ENCODE measurements at regions not wholly inside any gene's neighbourhood (a gene's known extent, or its start where the extent isn't known, plus 50 kb on each side); places are given as distances from the start of the nearest gene placed in this dataset.
"Not testable (repeated sequence)": the region's sequence is repeated elsewhere in the genome, so short reads cannot be mapped to it uniquely, and the experiment has no call there.

GRCh38 chr14:23751616-23752015 lies 115.5 kb downstream of the DHRS2 start:
- no peak for DNase-seq (ENCODE audit: low spot score)

DNA sequence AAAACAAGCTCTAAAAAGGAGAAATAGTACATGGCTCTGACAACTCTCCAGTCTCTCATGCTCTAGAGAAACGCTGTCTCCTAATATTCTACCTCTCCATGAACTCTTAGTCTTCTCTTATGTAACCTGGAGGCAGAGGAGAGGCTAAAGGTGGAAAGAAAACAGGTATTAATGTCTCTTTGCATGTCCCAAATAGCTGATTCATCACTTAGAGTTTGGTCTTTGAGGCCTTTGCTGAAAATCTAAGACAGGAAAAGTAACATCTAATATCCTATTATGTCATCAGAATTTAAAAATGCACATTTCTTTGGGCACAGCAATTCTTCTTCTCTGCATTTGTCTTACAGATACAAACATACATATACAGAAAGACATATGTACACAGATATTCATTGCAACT lies 127.2 kb downstream of the DHRS2 start:
- no peak for DNase-seq (ENCODE audit: low spot score)

DNA sequence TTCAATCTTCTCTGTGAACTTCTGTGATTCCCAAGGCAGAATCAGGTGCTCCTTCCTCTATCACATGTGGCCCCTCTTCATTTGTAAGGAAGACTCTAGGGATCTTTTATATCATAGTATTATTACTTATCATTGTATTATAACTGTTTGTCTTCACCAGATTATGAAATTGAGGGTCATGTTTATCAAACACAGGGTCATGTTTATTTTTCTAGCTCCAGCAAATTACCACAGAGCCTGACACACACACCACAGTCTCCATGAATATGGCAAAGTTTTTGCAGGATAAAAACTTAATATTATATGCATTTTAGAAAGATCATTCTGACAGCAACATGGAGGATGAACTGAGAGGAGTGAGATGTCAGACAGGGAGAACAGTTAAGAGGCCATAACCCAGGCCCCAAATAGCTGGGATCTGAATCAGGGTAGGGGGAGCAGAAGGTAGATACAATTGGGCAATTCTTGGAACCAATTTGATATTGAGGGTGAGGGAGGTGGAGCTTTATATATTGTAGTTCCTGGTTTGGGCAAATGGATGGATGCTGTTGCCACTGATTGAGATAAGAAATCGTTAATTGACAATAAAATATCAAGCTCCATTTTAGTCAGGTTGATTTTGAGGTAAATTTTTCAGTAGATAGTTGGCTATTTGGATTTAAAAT lies 130.7 kb downstream of the DHRS2 start:
- DNase-seq (ENCODE audit: low spot score) = no peak

GRCh38 chr14:23769221-23769728 lies 133.1 kb downstream of the DHRS2 start:
- not testable (repeated sequence) for DNase-seq (ENCODE audit: low spot score)

GRCh38 chr14:23773981-23774380 lies 137.8 kb downstream of the DHRS2 start:
- no peak for DNase-seq (ENCODE audit: low spot score)

DNA sequence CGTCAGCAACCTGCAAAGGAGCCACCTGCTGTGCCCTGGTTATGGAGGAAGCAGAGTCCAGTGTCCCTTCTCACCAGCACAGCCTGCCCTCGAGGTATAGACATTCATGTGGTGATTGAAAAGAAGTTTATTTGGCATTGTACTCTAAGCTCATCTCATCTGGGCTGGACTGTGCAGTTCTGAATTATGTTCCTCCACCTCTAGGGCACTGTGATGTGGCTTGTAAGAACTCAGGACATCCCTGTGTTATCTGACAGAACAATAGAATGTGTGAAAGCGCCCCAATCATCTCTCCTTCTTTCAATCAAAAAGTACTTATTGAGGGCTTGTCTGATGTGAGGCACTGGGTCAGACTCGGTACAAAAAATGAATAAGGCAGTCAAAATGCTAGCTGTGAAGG lies 140.1 kb downstream of the DHRS2 start:
- no peak for DNase-seq (ENCODE audit: low spot score)

- DNase-seq (ENCODE audit: low spot score) = no peak
Observed at GRCh38 chr14:23785208-23785607, 149.0 kb downstream of the DHRS2 start.

- DNase-seq (ENCODE audit: low spot score) = no peak
Observed at GRCh38 chr14:23787436-23787835, 151.3 kb downstream of the DHRS2 start.

- DNase-seq (ENCODE audit: low spot score) = no peak
Observed at GRCh38 chr14:23789696-23790095, 153.5 kb downstream of the DHRS2 start.

DNA sequence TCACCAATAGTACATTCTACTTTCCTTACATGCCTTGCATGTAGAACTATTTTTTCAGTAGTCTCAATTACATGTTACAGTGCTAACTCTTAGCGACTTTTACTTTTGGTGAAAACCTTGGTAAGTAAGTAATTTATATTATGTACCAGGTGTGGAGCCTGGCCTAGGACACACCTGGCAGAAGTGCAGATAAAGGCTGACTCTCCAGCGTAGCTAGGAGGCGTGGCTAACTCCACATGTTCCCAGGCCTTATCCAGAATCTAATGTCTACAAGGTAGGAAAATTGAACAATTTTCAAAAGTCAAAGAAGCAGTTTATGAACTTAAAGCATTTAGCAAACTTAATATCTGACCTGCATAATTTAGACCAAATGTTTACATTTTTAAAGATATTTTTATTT lies 157.4 kb downstream of the DHRS2 start:
- no peak for DNase-seq (ENCODE audit: low spot score)

- no peak for DNase-seq (ENCODE audit: low spot score)
Observed at GRCh38 chr14:23800811-23801210, 152.8 kb upstream of the DHRS4 start.

DNA sequence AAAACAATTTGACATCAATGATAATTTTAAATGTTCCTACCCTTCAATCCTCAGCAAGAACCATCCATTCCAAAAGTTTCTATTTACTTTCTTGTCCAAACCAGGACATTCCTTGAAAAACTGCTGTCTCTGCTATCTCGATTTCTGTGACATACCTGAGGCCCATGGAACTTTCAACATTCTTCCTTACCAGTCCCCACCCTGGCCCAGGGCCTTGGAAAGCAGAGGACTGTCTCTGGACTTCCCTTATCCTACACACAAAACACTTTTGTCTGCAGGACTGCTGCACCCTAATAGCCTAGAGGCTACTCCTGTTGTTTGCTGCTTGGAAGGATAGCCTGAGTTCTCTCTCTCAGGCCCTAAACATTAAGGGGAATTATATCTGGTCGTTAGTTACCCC lies 151.8 kb upstream of the DHRS4 start:
- DNase-seq (ENCODE audit: low spot score) = no peak

DNA sequence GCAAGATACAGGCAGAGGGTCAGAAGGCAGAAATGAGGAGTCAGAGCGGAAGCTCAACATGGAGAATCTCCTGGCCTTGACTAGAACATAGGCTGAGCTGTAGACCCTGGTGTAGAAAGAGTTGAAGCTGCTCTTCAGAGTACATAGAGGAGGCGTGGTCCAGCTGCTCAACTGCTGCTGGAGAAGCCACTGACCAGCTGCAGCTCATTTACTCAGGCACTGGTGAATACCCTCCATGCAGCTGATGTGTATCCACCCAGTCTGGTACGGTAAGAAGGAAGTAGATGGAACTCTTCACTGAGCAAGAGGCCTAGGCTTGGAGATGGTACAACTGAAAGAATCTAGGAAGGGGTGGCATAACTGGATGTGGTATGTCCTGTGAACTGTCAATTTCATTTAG lies 148.8 kb upstream of the DHRS4 start:
- DNase-seq (ENCODE audit: low spot score) = no peak

DNA sequence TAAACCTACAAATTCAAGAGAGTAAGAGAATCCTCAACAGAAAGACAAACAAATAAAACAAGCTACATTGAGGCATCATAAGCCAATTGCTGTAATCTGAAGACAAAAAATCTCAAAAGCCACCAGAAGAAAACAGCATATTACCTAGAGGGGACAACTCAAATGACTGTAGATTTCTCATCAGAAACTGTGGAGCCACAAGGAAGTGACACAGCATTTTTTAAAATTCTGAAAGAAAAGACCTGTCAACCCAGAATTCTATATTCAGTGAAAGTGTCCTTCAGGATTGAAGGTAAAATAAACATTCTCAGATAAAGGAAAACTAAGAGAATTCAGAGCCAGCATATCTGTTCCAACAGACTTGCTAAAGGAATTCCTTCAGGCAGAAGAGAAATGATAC lies 147.8 kb upstream of the DHRS4 start:
- DNase-seq (ENCODE audit: low spot score) = no peak

DNA sequence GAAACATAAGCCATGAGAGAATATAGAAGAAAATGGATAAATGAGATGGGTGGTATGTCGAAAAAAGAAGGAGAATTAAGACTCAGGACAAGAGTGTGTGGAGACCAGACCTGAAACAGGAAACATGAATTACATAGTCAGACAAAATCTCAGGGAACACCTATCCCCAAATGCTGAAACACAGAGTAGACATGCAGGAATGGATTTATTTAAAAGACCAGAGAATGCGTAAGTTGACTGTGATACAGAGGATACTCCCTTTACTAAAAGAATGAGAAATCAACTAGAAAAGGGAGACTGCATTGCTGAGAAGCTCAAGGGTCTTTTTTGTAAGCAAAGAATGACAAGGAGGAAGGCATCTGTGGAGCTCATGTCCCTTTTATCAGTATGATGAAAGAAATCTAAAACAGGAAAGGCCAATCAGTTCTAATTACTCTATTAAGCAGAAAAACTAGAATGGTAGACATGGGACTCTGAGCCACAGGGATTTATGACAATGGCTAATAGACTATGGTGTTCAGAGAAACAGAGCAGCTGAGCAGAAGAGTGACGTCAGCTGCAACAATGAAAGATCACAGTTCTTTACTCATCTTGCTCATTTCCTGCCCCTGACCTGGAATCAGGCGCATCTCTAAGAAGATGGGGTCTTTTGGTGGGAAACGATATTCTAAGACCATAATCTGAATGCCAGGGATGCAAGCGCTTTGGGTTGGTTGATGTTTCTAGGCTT lies 138.9 kb upstream of the DHRS4 start:
- no peak for DNase-seq (ENCODE audit: low spot score)

GRCh38 chr14:23816371-23816770 lies 137.2 kb upstream of the DHRS4 start:
- DNase-seq (ENCODE audit: low spot score) = no peak

- no peak for DNase-seq (ENCODE audit: low spot score)
Observed at GRCh38 chr14:23817164-23817767, 136.3 kb upstream of the DHRS4 start.

DNA sequence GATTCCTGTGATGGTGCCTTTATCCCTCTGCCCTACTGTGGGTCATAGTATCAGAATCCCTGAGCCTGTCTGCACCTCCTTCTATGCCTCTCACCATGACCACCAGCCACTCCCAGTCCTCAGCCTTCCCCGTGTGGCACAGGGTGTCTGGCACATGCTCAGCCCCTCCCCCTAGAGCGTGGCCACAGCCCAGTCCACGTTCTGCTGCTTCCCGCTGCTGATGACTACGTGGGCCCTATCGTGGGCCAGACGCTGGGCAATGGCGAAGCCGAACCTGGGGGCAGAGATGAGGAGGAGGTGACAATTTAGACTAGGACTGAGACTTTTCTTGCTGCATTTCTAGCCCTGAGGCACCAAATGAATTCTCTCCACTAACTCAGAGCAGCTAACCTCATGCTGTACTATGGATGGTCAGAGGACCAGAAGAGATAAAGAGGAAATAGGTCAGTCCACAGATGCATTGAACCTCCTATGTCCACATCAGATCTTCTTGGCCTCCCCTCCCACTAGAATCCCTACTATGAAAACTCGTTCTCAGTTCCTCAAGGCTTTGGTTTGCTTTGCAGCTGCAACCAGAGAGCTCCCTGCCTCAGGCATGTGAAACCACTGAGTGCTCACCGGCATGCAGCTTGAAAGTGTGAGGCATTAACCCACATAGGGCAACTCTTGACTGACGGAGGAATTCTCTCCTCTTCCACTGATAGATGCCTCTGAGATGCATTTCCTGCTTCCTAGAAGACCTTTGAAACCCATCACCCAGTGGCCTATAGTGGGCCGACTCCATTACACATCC lies 126.3 kb upstream of the DHRS4 start:
- peak; percentile 26 for DNase-seq (ENCODE audit: low spot score)

- no peak for DNase-seq (ENCODE audit: low spot score)
Observed at GRCh38 chr14:23828001-23828400, 125.6 kb upstream of the DHRS4 start.

DNA sequence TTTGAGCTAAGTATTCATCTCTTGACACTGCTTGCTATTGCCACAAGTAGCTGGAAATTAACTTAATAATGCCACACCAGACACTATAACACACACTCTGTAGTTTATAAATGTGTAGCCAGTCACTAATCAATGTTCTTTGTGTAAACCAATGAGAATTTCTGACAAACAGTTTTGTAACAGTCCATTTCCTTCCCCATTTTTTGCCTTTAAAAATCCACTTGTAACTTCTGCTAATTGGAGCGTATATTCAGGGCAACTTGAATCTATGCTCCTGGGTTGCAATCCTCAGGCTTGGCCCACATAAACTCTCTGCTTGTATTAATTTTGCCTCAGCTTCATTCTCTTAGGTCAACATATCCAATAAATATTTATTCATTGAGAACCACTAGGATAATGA lies 125.0 kb upstream of the DHRS4 start:
- DNase-seq (ENCODE audit: low spot score) = peak; percentile 24

DNA sequence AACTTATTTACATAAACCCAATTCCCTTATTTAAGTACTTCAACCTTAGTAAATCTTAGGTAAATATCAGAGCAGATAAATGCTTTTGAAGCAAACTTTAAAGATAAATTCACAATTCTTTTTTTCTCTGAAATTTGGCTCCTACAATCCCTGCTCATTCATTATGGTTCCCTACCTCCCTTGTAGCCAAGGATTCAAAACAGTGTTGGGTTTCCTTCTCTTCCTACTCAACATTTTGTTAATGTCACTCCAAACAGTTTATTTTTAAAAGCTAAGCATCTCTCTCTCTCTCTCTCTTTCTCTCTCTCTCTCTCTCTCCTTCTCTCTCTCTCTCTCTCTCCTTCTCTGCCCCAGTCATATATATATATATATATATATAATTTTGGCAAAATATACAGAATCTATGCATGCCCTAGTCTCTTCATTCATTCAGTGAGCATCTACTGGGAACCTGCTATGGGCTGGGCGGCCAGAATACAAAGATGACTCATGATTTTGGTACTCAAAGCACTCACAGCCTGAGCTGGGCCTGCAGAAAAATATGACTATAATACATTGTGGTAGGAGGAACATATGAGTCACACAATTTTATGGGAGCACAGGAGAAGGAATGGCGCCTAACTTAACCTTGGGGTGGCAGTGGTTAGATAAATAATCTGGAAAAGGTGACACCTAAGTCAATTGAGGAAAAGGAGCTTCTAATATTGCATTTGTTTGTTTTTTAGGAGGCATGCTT lies 123.7 kb upstream of the DHRS4 start:
- no peak for DNase-seq (ENCODE audit: low spot score)

- DNase-seq (ENCODE audit: low spot score) = peak; percentile 51
Observed at GRCh38 chr14:23831596-23831995, 122.0 kb upstream of the DHRS4 start.

All from pons (tissue), 1 donor.